ENCODE measurements at regions not wholly inside any gene's neighbourhood (a gene's known extent, or its start where the extent isn't known, plus 50 kb on each side); places are given as distances from the start of the nearest gene placed in this dataset.

GRCh38 chr4:17376205-17376604 is 135.7 kb downstream of the QDPR start:
- TF ChIP-seq CTCF (IDR thresholded peaks at IDR 0.05) (no peak), POLR2A (IDR thresholded peaks at IDR 0.05) (no peak)
